Glomerular visceral epithelial cell (primary cell): ENCODE measurements at regions not wholly inside any gene's neighbourhood (a gene's known extent, or its start where the extent isn't known, plus 50 kb on each side); places are given as distances from the start of the nearest gene placed in this dataset.

Source experiments
- DNase-seq: peaks from one replicate; pipeline ENCODE4 v3.0.0-alpha.2; 2016; ENCODE audit errors: extremely low spot score

DNA sequence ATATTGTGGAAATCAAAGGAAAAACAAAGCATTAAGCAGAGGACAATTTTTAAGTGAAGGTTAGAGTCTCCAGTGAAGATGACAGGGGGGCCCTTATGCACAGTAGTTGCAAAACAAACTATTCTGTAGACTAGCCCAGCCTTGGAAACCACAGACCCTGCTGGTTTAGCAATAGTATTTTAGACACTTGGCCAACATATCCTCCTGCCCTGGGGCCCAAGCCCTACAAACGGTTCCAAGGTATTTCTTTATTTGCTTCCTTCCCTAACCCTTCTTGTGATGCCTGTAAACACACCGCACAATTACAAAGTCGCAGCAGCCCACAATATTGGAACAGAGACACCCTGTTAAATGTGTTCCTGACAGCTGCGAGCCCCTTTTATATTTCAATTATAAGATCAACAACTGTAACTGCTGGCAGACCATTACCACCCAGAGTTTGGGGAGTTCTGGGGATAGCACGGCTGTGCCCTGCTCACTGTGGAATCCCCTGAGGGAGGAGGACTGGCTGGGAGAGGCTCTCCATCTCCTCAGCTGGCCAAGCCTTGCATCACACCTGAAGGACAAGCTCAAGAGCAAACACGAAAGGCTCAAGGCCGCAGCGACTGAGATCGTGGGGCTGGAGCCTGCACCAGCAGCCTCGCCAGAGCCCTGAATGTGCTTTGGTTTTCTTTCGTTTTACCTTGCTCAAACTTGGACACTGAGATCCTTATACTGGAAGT, 282.2 kb upstream of the ATP5MC3 start:
- no peak for DNase-seq

- no peak for DNase-seq
Measured at GRCh38 chr2:175463169-175463568, 281.7 kb upstream of the ATP5MC3 start.

DNA sequence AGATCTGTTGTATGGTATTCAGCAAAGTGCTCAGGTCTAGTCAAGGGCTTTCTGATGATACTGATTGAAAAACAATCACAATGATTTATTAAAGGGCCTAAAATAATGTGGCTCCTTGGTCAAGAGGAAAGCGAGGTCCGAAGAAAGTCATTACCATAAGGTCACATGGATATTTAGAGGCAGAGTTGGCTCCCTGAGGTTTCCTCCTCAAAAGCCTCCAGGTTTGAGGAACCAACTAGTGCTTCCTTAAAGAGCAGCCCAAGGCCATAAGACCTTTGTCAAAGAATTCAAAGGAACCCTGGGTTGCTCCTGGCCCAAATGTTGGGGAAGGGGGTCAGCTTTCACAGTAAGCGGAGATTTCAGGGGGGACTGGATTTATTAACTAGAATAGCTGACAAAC, 280.7 kb upstream of the ATP5MC3 start:
- DNase-seq = no peak

DNA sequence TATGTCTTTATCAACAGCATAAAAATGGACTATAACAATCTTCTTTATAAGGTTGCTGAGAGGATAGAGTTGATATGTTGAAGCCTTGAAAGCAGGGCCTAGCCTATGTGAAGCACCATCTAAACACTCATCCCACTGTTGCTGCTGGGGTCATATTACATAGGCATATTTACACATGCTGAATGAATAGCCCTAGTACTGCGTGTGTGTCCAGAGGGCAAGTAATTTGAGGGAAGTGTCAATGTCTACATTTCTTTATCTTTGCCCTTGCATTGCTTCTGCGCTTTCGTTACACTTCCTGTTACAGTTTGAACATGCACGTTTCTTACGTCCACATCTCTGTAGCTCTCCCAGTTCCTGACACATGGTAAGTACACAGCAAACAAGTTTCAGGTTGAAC, 280.3 kb upstream of the ATP5MC3 start:
- no peak for DNase-seq

- DNase-seq = no peak
Measured at GRCh38 chr2:175457895-175458448, 276.5 kb upstream of the ATP5MC3 start.

DNA sequence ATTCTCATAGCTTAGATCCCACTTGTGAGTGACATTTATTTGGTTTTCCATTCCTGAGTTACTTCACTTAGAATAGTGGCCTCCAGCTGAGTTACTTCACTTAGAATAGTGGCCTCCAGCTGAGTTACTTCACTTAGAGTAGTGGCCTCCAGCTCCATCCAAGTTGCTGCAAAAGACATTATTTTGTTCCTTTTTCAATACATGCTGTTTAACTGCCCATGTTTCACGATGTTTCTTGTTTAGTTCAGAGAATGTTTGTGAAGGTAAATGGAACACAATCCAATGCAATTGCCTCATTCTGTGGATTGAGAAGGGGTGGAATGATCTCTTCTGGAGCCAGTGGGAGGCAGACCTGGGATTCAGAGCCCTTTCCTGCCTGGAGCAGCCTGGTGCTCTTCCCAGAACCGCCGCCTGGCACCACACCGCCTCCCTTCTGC, 273.5 kb upstream of the ATP5MC3 start:
- DNase-seq = no peak

GRCh38 chr2:175450029-175450760, 268.7 kb upstream of the ATP5MC3 start:
- DNase-seq = no peak

- no peak for DNase-seq
Measured at GRCh38 chr2:175449616-175450015, 268.1 kb upstream of the ATP5MC3 start.

DNA sequence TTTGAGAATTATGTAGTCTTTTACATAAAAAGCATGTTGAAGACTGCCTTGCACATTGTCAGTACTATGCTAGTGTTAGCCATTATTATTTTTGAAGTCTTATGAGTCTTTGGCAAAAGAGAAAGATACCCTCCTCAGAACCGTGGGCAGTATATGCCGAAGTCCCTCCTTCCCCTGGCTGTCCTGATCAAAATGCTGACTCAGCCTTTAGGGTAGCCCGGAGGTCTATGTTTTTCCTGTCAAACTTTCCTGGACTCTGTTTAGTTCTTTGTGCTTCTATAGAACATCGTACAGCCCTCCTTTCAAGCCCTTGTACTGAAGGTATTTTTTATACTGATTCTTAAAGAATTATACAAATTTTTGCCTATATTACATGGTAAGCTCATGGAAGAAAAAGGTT, 264.7 kb upstream of the ATP5MC3 start:
- DNase-seq = no peak

DNA sequence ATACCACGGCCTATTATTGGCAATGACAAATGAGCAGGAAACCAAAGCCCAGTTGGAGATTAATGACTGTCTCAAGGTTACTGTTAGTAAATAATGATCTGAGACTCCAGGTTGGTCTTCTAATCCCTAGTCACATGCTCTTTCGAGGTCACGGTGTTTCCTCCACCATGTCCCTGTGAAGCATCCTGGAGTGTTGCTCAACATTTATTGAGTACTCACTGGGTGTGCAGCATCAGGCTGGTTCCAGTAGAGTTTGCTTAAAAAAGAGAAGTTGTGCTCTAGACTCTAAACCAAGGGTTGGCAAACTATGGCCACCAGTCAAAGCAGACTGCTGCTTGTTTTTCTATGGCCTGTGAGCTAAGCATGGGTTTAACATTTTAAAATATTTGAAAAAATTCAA, 263.8 kb upstream of the ATP5MC3 start:
- no peak for DNase-seq

DNA sequence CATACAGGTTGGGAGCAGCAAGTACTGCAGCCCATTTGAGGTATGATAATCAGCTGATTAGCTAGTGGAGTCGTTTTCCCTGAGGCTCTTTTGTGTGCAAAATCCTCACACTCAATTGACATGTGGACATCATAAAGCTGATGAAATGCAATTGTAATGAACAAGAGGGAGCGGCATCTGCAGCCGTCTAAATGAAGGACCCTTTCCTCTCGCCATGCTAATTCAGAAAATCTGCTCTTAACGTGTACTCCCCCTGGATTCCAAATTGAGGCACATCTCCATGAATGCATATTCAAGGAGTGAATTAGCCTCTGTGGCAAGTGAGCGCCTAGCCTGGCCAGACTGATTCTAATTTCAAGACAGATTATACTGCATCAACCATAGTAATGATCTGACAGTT, 260.9 kb upstream of the ATP5MC3 start:
- DNase-seq = no peak

DNA sequence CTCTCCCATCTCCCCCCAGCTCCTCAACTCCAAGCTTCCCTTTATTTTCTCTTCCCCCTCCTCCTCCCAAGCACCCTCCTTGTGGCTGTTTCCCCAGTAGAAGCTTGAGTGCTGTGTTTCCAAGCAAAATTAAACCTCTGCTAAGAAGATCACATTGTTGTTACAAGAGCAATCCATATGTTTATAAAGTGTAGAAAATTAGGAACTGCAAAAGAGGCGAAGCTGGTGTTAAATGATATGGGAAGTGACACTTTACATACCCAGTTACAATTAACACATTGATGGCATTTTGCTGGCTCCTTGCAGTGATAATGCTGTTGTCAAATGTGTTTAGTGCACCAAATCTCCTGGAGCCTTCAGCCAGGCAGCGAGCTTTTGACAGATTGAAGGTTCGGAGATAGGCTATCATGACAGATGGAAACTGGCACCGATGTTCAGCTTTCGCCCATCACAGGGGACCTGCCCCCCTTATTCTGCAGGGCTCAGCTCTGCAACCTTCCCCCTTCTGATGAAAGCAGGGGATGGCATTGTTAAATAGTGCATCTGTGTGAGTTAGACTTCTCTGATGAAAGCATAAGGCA, 259.8 kb upstream of the ATP5MC3 start:
- no peak for DNase-seq

DNA sequence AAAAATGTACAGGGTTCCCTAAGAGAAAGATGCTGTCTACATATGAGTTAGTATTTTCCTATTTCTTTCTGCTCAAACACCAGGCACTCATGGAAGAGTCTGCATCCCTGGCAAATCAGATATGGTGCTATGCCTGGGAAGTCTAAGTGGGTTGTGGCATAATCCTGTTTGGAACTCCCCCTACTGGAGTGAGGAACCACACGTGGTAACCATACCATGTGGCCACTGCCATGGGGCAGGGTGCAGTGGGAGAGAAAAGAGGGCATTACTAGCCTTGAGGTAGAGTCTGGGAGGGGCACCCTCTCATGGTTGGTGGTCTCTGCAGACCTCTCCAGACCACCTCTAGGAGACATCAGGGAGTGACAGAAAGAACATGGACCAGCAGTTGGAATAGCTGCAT, 257.9 kb upstream of the ATP5MC3 start:
- no peak for DNase-seq

DNA sequence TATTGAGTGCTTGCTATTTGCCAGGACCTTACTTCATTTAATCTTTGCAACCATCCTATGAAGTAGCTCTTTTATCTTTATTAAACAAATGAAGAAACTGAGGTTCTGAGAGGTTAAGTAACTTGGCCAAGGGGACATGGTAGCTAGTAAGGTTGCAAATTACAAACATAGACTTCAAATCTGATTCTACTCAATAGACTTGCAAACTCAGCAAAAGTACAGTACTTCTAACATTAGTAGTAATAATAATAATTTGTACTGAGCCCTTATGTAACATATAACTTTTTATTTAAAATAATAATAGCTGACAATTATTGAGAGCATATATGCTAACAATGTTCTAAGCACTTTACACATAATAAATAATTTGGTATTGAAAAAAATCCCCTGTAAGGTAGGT, 255.7 kb upstream of the ATP5MC3 start:
- no peak for DNase-seq

- DNase-seq = no peak
Measured at GRCh38 chr2:175436076-175436475, 254.6 kb upstream of the ATP5MC3 start.

- no peak for DNase-seq
Measured at GRCh38 chr2:175435012-175435411, 253.5 kb upstream of the ATP5MC3 start.

GRCh38 chr2:175432793-175433192, 251.3 kb upstream of the ATP5MC3 start:
- no peak for DNase-seq

DNA sequence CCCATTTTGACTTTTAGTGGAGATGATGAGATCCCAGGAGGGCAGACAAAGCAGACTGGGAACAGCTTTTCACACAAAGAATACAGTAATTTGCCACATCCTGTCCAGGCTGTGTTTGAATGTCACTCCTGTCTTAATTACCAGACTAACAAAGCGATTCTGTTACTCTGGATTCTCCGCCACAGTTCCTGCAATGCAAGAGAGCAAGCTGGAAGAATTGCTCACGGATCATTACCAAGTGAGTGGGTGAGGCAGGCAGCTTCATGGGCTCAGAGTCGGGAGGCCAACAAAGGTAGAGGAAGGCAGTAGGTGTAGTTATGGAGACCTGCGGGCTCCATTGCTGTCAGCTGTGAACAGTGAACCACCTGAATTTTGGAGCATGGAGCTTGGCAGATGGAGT, 250.5 kb upstream of the ATP5MC3 start:
- DNase-seq = no peak

GRCh38 chr2:175431101-175431946, 249.8 kb upstream of the ATP5MC3 start:
- DNase-seq = no peak

DNA sequence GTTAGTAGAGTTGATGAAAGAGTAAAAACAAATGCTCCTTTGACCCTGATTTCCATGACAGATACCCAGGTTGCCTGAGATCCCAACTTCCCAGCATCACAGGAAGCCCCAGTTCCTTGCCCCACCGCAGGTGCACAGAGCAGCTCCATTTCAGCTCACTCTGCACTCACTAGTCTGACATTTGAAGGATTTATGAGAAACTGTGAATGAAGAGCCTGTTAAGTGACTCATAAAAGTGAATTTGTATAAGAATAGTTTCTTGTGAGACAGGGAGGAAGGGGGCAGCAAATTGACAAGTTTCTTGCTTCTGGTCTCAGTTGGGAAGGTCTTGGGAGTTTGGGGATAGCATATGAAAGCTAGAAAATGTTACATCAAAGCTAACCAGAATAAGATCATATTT, 248.7 kb upstream of the ATP5MC3 start:
- no peak for DNase-seq

DNA sequence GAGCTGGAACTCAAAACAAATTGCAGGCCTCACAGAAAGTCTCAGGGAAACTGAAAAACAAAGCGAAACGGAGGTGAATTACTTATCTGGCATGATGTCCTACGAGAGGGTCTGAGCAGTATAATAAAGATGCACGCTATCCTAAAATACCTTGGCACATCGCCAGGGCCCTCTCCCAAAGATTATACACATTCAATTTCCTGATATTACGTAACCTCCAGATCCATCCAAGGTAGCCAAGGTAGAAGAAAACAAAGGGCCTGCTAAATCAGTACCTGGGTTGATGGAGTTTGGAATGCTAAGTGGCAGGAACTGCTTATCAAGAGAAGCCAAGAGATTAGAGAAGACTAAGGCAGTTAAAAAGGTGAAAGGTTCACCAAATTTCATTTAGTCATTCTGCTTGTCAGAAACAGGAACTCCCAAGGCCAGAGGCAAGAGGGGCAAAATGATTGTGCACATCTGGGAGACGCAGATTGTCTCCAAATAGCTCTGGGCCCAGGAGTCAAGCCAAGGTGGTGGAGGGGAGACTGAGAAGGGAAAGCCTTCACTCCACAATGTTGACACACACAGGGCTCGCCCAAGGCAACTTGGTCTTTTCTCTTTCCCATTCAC, 236.8 kb upstream of the ATP5MC3 start:
- no peak for DNase-seq
